ENCODE measurements at regions not wholly inside any gene's neighbourhood (a gene's known extent, or its start where the extent isn't known, plus 50 kb on each side); places are given as distances from the start of the nearest gene placed in this dataset.
"Not testable (repeated sequence)": the region's sequence is repeated elsewhere in the genome, so short reads cannot be mapped to it uniquely, and the experiment has no call there.

DNA sequence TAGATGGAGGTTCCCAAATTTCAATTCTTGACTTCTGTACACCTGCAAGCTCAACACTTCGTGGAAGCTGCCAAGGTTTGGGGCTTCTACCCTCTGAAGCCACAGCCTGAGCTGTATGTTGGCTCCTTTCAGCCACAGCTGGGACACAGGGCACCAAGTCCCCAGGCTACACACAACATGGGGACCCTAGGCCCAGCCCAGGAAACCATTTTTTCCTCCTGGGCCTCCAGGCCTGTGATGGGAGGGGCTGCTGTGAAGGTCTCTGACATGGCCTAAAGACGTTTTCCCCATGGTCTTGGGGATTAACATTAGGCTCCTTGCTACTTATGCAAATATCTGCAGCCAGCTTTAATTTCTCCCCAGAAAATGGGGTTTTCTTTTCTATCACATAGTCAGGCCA is 97.7 kb downstream of the GPRASP3 start:
- TF ChIP-seq, protein P1, sequence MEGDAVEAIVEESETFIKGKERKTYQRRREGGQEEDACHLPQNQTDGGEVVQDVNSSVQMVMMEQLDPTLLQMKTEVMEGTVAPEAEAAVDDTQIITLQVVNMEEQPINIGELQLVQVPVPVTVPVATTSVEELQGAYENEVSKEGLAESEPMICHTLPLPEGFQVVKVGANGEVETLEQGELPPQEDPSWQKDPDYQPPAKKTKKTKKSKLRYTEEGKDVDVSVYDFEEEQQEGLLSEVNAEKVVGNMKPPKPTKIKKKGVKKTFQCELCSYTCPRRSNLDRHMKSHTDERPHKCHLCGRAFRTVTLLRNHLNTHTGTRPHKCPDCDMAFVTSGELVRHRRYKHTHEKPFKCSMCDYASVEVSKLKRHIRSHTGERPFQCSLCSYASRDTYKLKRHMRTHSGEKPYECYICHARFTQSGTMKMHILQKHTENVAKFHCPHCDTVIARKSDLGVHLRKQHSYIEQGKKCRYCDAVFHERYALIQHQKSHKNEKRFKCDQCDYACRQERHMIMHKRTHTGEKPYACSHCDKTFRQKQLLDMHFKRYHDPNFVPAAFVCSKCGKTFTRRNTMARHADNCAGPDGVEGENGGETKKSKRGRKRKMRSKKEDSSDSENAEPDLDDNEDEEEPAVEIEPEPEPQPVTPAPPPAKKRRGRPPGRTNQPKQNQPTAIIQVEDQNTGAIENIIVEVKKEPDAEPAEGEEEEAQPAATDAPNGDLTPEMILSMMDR (conservative IDR thresholded peaks at IDR 0.05 in 1 of 2, IDR thresholded peaks at IDR 0.05 in 1 of 2; ENCODE audit: extremely low read depth in 1 of 2, insufficient read depth in 1 of 2, low read depth in 1 of 2, low read length in 2 of 2): not testable (repeated sequence)
- not testable (repeated sequence) for TF ChIP-seq EZH2 (IDR thresholded peaks at IDR 0.05; ENCODE audit: borderline replicate concordance, low read length)
